ENCODE measurements at regions not wholly inside any gene's neighbourhood (a gene's known extent, or its start where the extent isn't known, plus 50 kb on each side); places are given as distances from the start of the nearest gene placed in this dataset.
"Not testable (repeated sequence)": the region's sequence is repeated elsewhere in the genome, so short reads cannot be mapped to it uniquely, and the experiment has no call there.

- not testable (repeated sequence) for DNase-seq (ENCODE audit: low read depth in 2 of 2)
Measured at GRCh38 chr21:13820286-13820685, 210.7 kb downstream of the POTED start.

GRCh38 chr21:13812191-13812590, 202.6 kb downstream of the POTED start:
- not testable (repeated sequence) for DNase-seq (ENCODE audit: low read depth in 2 of 2)

GRCh38 chr21:13810559-13810958, 201.0 kb downstream of the POTED start:
- not testable (repeated sequence) for DNase-seq (ENCODE audit: low read depth in 2 of 2)

- not testable (repeated sequence) for DNase-seq (ENCODE audit: low read depth in 2 of 2)
Measured at GRCh38 chr21:13806444-13806843, 196.9 kb downstream of the POTED start.

GRCh38 chr21:13802757-13803156, 193.2 kb downstream of the POTED start:
- DNase-seq (ENCODE audit: low read depth in 2 of 2), result not testable (repeated sequence)

All from fibroblast of skin of left biceps (primary cell).